ENCODE measurements at regions not wholly inside any gene's neighbourhood (a gene's known extent, or its start where the extent isn't known, plus 50 kb on each side); places are given as distances from the start of the nearest gene placed in this dataset.

- DNase-seq, result no peak
Observed at GRCh38 chr5:84685121-84685894, 300.6 kb upstream of the EDIL3 start.

GRCh38 chr5:84683594-84683993 is 298.9 kb upstream of the EDIL3 start:
- no peak for DNase-seq

DNA sequence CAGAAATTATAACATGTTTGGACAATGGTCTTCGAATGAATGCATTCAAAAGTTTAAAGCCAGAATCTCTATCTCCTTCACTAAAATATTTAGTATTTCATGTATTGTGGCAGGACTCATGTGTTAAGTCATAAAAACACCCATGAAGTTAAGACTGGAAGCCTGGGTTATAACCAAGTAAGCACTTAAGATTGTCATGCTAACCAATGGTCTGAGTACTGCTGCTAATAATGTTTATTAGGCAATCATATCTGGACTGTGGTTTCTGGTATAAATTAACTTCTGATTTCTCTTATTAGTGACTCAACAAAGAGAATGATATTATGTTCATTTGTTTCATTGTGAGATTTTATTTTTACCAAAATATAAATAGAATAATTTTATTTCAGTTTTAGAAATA is 297.9 kb upstream of the EDIL3 start:
- DNase-seq, result no peak

- DNase-seq, result no peak
Observed at GRCh38 chr5:84680908-84681307, 296.2 kb upstream of the EDIL3 start.

GRCh38 chr5:84673785-84674184 is 289.1 kb upstream of the EDIL3 start:
- DNase-seq, result no peak

DNA sequence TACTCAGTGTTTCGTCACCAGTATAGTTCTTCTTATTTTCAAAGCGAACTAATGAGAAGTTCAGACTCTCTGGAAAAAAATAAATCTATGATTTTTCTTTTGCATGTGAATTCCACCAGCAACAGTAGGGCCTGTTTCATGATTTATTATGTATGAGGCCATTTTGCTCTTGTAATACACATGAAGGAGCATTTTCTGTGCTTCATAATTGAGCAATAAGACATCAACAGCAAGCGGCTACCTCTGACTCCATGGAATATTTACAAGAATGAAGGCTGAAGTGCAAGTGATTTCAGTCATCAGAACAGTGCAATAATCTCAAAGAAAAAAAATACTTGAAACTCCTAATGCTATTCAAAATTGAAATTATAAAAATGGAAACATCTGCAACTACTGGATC is 282.9 kb upstream of the EDIL3 start:
- DNase-seq, result no peak

DNA sequence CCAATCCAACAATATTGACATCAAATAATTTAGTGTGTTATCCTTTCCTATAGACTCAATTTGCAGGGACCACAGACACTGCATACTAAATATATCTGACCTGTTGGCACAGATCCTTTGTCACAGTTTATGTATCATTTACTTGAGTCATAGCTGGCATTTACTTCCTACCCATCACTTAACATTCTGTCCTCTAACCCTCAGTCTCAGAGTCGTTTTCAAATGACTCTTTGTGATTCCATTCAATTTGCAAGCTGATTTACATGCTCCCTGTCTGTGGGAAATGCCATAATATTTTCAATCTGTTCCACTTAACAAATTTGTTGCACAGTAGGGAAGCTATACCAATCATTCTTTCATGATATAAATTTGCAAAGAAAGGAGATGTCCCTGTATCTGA is 265.7 kb upstream of the EDIL3 start:
- DNase-seq, result no peak

DNA sequence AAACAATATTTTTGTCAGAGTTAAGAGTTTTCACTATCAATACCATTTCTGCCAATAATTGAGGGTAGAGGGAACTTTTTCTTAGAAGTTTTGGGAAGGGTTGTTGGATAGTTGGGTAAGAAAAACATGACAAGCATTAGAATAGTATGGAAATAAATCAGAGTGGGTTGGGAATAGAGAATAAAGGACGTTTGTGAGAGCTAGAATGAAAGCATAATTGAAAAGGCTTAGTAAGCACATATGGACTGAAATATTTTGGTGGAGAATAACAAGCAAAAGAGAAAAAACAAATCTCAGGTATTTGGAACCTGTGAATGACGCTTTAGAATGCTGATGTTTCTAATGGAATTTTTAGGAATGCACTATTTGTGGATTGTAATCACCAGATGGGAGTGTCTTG is 262.9 kb upstream of the EDIL3 start:
- no peak for DNase-seq

GRCh38 chr5:84642795-84643194 is 258.1 kb upstream of the EDIL3 start:
- DNase-seq, result no peak

DNA sequence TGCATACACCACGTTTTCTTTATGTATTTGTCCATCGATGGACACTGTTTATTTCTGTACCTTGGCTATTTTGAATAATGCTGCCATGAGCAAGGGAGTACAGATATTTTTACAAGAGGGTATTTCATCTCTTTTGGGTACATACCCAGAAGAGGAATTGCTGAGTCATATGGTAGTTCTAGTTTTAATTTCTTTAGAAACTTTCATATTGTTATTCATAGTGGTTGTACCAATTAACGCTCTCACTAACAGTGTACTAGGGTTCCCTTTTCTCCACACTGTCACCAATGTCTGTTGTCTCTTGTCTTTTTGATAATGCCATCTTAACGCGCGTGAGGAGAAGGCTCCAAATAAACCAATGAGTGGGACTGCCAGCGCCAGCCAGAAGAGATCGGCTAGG is 257.6 kb upstream of the EDIL3 start:
- DNase-seq, result no peak

- no peak for DNase-seq
Observed at GRCh38 chr5:84637662-84638375, 253.1 kb upstream of the EDIL3 start.

GRCh38 chr5:84635235-84636055 is 250.8 kb upstream of the EDIL3 start:
- DNase-seq, result no peak

- DNase-seq, result no peak
Observed at GRCh38 chr5:84634256-84634655, 249.6 kb upstream of the EDIL3 start.

GRCh38 chr5:84632418-84632817 is 247.7 kb upstream of the EDIL3 start:
- DNase-seq, result no peak

GRCh38 chr5:84628918-84629317 is 244.2 kb upstream of the EDIL3 start:
- DNase-seq, result no peak

GRCh38 chr5:84623019-84623418 is 238.3 kb upstream of the EDIL3 start:
- no peak for DNase-seq

- no peak for DNase-seq
Observed at GRCh38 chr5:84622461-84622860, 237.8 kb upstream of the EDIL3 start.

DNA sequence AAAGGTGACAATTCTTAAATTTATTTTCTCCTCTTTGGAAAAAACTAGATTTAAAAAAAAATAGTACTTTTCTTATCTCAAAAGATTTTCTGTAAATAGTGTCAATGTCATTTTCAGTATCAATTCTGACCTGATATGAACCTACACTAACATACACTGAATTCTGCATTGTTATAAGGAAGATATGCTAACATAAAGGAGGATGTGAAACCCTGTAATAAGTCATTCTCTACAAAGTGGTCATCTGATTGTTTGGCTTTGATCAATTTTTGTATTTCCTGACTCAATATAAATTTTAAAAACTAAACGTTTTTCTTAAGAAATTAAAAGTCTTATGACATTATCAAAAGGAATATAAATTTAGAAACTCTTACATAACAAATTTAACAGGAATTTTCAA is 233.6 kb upstream of the EDIL3 start:
- no peak for DNase-seq

- DNase-seq, result no peak
Observed at GRCh38 chr5:84614906-84615305, 230.2 kb upstream of the EDIL3 start.

GRCh38 chr5:84606784-84607183 is 222.1 kb upstream of the EDIL3 start:
- DNase-seq, result no peak

DNA sequence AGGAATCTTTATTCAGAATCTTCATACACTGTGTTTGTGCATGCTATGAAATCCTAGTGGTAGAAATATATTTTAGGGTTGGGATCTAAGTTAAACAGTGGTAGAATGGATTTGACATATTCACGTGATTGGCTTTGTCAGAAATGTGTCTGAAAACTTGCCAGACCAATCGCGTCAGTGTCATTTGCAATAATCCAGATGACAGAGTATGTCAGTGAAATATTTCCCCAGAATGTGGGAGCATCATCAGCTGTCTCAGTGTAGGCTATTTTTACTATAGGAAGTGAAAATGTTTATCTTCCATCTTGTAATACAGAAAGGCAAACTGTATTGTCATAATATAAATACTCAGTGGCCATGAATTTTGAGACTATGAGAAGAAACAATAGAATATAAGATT is 220.6 kb upstream of the EDIL3 start:
- no peak for DNase-seq

- no peak for DNase-seq
Observed at GRCh38 chr5:84603568-84604185, 219.0 kb upstream of the EDIL3 start.

DNA sequence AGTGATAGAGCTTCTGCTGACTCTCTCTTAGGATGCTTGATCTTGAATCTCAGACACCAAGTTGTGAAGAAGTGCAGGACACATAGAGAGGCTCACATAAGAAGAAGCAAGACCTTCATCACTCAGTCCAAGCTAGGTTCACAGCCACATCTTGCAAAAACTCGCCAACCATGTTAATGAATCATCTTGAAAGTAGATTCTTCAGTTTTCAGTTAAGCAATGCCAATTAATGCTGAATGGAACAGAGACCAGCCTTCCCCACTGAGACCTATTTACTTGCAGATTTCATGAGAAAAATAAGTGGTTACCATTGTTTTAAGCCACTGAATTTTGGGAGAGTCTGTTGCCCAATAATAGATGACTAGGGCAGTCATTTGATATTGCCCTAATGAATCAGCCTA is 217.7 kb upstream of the EDIL3 start:
- no peak for DNase-seq

Data from NCI-H1417 treated with DMSO at 0.1 percent for 48 hours (cell line).